SU-DHL-6 (cell line): ENCODE measurements at regions not wholly inside any gene's neighbourhood (a gene's known extent, or its start where the extent isn't known, plus 50 kb on each side); places are given as distances from the start of the nearest gene placed in this dataset.

Experiments used
- H2AFZ ChIP-seq: fragments of 200-600 bp; sonication (generic); 2 replicates; pipeline ENCODE4 v1.6.1; 2014; ENCODE audit warnings: low read depth, mild to moderate bottlenecking, moderate library complexity, mixed read lengths, antibody characterized with exemption, low read length; ENCODE audit not compliant: severe bottlenecking
- H3F3A ChIP-seq: fragments of 200-600 bp; shearing (Covaris generic); 2 replicates; pipeline ENCODE4 v1.6.0; 2016; ENCODE audit warnings: antibody characterized with exemption, mild to moderate bottlenecking; ENCODE audit not compliant: insufficient read depth
- H3K27ac ChIP-seq: fragments of 200-600 bp; sonication (generic); 2 replicates; pipeline ENCODE4 v1.5.1; 2016; ENCODE audit warnings: low read depth, mild to moderate bottlenecking, low read length, moderate library complexity, mixed read lengths
- H3K27me3 ChIP-seq: fragments of 200-600 bp; sonication (generic), shearing (Covaris generic); 2 replicates; pipeline ENCODE4 v1.6.0; 2014; ENCODE audit warnings: mild to moderate bottlenecking, low read length
- H3K36me3 ChIP-seq: fragments of 200-600 bp; sonication (generic); 2 replicates; pipeline ENCODE4 v1.6.1; 2014; ENCODE audit warnings: mild to moderate bottlenecking, low read length, mixed read lengths
- H3K4me2 ChIP-seq: fragments of 300-600, 200-600 bp; shearing (Covaris generic), sonication (generic); 2 replicates; pipeline ENCODE4 v1.6.0; 2014; ENCODE audit warnings: low read length, low read depth, mild to moderate bottlenecking; ENCODE audit not compliant: poor library complexity, severe bottlenecking
- H3K4me3 ChIP-seq: fragments of 200-600 bp; sonication (generic); 2 replicates; pipeline ENCODE4 v1.5.1; 2014; ENCODE audit warnings: antibody characterized with exemption, low read length, mild to moderate bottlenecking, mixed read lengths; ENCODE audit not compliant: insufficient read depth, poor library complexity, severe bottlenecking
- H3K79me2 ChIP-seq: fragments of 200-600 bp; sonication (generic); 2 replicates; pipeline ENCODE4 v1.6.1; 2014; ENCODE audit warnings: mild to moderate bottlenecking, low read length, moderate library complexity; ENCODE audit not compliant: insufficient read depth
- H3K9ac ChIP-seq: fragments of 200-600 bp; sonication (generic); 2 replicates; pipeline ENCODE4 v1.7.0; 2014; ENCODE audit warnings: mild to moderate bottlenecking, low read length
- H3K9me2 ChIP-seq: fragments of 200-600 bp; sonication (generic); replicated peaks from 2 replicates; pipeline ENCODE4 v1.6.1; 2014; ENCODE audit warnings: low read length; ENCODE audit not compliant: insufficient read depth
- H3K9me3 ChIP-seq: fragments of 200-600 bp; sonication (generic); 2 replicates; pipeline ENCODE4 v1.6.1; 2014; ENCODE audit warnings: low read length, mixed read lengths; ENCODE audit not compliant: insufficient read depth
- H4K20me1 ChIP-seq: fragments of 200-600 bp; sonication (generic); 2 replicates; pipeline ENCODE4 v1.6.1; 2014; ENCODE audit warnings: low read depth, mild to moderate bottlenecking, antibody characterized with exemption, low read length, moderate library complexity, mixed read lengths
- CTCF ChIP-seq: fragments of 200-600 bp; sonication (generic); IDR thresholded peaks from one replicate; pipeline ENCODE4 v1.5.1; 2017; ENCODE audit warnings: antibody characterized with exemption, mild to moderate bottlenecking, low read length, moderate library complexity; ENCODE audit not compliant: insufficient read depth, poor library complexity, severe bottlenecking
- EZH2phosphoT487 ChIP-seq: fragments of 200-600 bp; sonication (generic), shearing (Covaris generic); conservative IDR thresholded peaks from 2 replicates; pipeline ENCODE4 v1.6.1; 2018; ENCODE audit warnings: mild to moderate bottlenecking, antibody characterized with exemption, low read length, moderate library complexity, mixed read lengths

GRCh38 chr3:7793786-7794185 lies 707.8 kb upstream of the LMCD1 start:
- H3K27ac ChIP-seq: no peak overlapping the region
- H3K9ac ChIP-seq: no peak overlapping the region
- no peaks in the 10 kb centered on the region for H3F3A ChIP-seq
- no peak overlapping the region for H2AFZ ChIP-seq
- H3K9me3 ChIP-seq: no peaks in the 10 kb centered on the region
- H3K4me3 ChIP-seq: no peak overlapping the region
- H3K27me3 ChIP-seq: no peaks in the 10 kb centered on the region
- TF ChIP-seq EZH2phosphoT487 (no peak), CTCF (no peak)
- no peaks in the 10 kb centered on the region for H4K20me1 ChIP-seq
- no peaks in the 10 kb centered on the region for H3K79me2 ChIP-seq
- no peaks in the 10 kb centered on the region for H3K36me3 ChIP-seq
- no peaks in the 10 kb centered on the region for H3K9me2 ChIP-seq
- H3K4me2 ChIP-seq: no peak overlapping the region

- no peaks in the 10 kb centered on the region for H3K9me2 ChIP-seq
- H3K4me2 ChIP-seq: no peak overlapping the region
- no peaks in the 10 kb centered on the region for H3K27me3 ChIP-seq
- no peak overlapping the region for H3K4me3 ChIP-seq
- no peak overlapping the region for H3K9ac ChIP-seq
- H3F3A ChIP-seq: no peaks in the 10 kb centered on the region
- no peaks in the 10 kb centered on the region for H3K79me2 ChIP-seq
- H3K9me3 ChIP-seq: no peaks in the 10 kb centered on the region
- no peaks in the 10 kb centered on the region for H3K36me3 ChIP-seq
- TF ChIP-seq EZH2phosphoT487: no peak
- TF ChIP-seq CTCF: no peak
- no peak overlapping the region for H2AFZ ChIP-seq
- no peaks in the 10 kb centered on the region for H4K20me1 ChIP-seq
- H3K27ac ChIP-seq: no peak overlapping the region
Observed at GRCh38 chr3:7798276-7798675, 703.3 kb upstream of the LMCD1 start.

- TF ChIP-seq CTCF (peak; percentile 20), EZH2phosphoT487 (no peak)
- no peaks in the 10 kb centered on the region for H4K20me1 ChIP-seq
- H3K27ac ChIP-seq: no peak overlapping the region
- H3K36me3 ChIP-seq: no peaks in the 10 kb centered on the region
- no peak overlapping the region for H3K9ac ChIP-seq
- no peaks in the 10 kb centered on the region for H3K9me2 ChIP-seq
- H2AFZ ChIP-seq: no peak overlapping the region
- no peaks in the 10 kb centered on the region for H3F3A ChIP-seq
- no peak overlapping the region for H3K4me2 ChIP-seq
- H3K27me3 ChIP-seq: no peaks in the 10 kb centered on the region
- no peak overlapping the region for H3K4me3 ChIP-seq
- no peaks in the 10 kb centered on the region for H3K79me2 ChIP-seq
- H3K9me3 ChIP-seq: no peaks in the 10 kb centered on the region
Observed at GRCh38 chr3:7800006-7800780, 701.4 kb upstream of the LMCD1 start.
